HG02678 (cell line): ENCODE measurements at regions not wholly inside any gene's neighbourhood (a gene's known extent, or its start where the extent isn't known, plus 50 kb on each side); places are given as distances from the start of the nearest gene placed in this dataset.

Experiments
- ATAC-seq: cut with Tn5 transposase; IDR thresholded peaks from one replicate; pipeline ENCODE4 v1.9.1; 2021; ENCODE audit warnings: mild to moderate bottlenecking, moderate library complexity; ENCODE audit not compliant: unreplicated experiment

DNA sequence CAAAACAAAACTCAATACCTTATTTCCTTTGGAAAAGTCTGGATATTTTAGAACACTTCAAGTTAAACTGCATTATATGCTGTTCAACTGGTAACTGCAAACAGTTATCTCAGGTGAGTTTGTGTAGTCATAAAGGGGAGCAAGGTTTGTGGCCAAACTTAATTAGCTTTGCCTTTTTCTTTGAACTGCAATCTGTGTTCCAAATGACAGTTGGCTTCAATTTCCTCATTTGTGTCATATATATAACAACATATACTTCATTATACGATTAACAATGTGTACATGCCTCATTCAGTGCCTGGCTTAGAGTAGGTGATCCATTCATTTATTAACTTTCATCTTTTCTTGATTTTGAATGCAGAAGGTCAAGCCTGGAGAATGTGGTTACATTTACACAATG is 55.8 kb downstream of the KCNE4 start:
- no peak for ATAC-seq

DNA sequence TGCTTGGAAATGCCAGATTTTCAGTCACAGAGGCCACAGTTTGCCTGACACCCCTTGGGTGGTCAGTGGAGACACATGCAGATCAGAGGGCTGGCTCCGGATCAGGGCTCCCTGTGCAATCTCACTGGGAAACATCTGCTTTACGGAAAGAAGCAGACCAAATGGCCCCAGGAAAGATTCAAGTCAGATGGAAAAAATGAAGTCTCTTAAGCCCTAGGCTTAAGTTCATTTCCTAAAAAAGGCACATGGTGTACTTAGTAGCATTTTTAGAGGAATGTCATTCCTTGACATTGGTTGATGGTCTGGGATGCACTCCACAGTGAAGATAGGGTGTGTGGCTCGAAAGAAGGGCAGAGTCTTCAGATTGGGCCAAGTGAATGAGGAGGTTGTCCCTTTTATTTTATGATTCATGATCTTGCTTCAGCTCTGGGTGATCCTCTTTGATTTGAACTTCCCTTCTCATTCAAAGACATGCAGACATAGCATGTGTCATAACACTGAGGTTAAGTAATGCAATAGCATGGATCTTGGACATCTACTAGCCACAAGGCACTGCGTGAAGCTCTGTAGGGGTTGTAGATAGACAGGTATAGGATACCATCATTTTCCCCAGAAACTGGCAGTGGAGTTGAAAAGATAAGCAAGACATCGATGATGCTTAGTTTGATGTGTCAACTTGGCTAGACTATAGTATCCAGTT is 56.5 kb downstream of the KCNE4 start:
- no peak for ATAC-seq

DNA sequence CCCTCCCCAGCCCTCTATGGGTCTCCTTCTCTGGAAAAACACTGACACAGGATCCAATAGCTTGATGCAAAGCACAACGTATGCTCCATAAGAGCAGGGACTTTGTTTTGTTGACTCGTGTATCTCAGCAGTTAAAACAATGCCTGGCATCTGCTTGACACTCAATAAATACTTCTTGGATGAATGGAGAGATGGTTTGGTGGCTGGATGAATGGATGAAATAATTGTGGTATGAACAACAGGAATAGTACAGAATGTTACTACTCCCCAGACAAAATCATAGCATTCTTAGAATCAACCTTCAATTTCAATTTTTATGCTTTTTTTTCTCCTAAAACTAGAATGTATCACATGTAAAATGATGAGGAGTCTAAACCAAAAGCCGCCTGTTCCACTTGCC is 57.4 kb downstream of the KCNE4 start:
- no peak for ATAC-seq

DNA sequence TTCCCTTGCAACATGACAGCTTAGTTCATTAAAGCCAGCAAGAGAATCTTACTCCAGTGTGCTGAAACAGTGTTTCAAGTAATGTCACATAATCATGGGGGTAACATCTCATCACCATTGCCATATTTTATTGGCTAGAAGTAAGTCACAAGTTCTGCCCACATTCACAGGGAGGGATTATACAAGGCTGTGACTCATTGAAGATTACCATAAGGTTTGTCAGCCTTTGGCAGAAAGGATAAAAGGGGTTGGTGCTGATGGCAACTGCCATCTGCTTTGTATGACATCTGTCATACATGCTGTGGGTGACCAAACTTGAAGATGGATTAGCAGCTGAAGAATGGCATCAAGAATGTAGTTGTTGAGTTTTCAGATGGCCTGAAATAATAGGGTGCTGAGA is 61.2 kb downstream of the KCNE4 start:
- ATAC-seq, result no peak

DNA sequence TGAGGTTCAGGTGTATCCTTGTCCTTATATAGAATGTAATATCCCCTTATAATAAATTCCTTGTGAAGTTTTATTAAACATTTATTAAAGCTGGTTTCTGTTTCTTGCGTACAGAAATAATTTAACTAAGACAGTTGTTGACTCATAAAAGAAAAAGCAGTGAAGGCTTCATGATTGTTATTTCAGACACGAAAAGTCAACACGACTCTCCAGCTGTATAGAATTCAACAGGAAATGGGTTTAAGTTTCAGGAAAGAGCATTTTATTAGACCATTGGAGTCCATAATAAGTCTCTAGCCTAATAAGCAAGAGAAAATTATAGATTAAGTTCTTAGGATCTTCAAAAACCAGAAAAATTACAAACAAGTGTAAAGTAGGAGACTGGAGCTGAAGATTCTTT is 62.2 kb downstream of the KCNE4 start:
- ATAC-seq, result no peak

DNA sequence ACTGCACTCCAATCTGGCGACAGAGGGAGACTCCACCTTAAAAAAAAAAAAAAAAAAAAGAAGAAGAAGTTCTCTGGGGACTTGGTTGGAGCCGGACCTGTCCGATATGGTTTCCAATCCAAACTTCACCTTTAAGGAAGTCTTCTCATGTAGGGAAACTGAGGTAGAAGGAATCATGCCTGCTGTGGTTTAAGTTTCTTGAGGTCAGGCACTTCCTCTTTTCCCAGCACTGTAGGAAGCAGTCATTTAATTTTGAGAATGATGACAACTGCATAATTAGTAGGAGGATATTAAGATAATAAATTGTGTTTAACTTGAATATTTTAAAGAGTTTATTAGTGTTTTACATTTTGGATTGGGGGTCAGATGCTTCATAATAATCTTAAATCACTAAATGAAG is 62.9 kb downstream of the KCNE4 start:
- no peak for ATAC-seq

DNA sequence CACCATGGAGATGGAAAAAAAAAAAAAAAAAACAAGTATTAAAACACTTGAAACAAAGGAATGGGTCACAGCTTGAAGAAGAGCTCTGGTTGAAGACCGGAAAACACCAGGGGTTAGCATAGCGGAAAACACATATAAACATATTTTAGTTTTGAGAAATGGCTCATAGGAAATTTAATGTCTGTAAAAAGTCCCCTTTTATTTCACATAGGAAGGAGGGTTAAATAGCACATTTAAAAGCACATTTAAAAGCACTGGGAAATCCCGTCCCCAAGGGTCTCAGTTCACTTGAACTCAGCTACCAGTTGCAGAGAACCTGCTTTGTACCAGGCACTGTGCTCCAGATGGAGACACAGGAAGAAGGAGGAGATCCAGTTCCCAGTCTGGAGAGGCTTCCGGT is 65.5 kb downstream of the KCNE4 start:
- ATAC-seq, result no peak

DNA sequence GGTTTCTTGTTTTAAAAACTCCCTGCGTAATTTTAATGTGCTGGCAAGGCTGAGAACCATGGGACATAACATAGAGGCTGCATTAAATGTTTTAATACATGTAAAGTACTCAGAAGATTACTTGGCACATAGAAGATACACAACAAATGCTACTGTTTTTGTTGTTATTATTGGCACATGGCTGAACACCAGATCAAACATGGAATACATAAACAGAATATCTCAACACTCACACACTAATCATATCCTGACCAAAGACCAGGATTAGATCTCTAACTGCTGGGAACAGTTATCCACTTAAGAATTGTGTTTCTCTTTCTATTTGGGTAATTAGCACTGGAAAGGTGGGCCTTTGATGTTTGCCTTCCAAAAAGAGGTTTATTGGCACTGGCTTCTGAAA is 69.3 kb downstream of the KCNE4 start:
- no peak for ATAC-seq

DNA sequence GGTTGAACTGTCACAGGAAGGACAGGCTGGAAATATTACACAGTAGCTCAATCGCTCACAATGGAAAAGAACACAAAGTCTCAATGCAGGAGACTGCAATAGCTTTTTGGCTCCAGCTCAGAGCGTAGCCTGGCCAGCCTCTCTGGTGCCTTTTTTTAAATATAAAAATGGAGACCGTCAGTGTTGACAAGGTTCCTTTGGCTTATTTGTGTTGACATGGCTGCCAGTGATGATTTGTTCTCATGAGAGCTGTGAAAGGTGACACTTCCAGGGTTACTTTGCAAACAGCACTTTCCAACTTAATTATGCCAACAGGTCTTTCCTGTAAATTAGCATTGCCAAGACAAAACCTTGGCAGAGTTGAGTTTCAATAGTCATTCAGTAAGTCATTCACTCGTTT is 70.8 kb downstream of the KCNE4 start:
- ATAC-seq, result no peak

DNA sequence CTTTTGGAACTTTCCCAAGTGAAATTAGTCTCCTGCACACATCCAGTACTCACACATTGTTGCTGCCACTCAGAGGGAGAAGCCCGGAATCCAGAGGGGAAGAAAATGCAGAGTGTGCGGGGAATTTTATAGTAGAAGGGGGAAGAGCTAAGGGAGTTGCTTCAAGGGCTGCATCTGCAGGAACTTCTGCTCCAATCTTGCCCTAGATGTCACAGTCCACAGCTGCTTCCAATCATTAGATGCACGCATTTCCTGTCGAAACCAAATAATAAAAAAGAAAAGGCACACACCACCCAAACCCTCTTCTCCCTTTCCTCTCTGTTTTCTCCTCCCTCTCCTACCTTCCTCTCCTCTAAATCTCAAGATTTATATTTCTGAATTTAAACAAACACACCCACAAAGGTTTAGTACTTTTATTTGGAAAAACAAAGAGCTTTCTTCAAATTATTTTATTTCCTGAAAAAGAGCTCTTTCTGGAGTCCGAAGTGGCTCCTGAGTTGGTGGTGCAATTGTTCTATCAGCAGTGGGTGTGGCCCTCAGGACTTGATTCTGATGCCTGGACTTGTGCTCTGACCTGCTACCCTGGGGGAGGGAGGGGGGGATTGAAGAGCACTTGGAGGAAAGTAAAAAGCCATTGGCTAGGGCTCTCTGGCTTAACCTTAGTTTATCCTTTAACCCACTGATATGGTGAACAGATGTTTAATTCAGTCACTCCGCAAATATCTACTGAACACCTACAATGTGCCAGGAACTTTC is 72.0 kb downstream of the KCNE4 start:
- ATAC-seq, result no peak

DNA sequence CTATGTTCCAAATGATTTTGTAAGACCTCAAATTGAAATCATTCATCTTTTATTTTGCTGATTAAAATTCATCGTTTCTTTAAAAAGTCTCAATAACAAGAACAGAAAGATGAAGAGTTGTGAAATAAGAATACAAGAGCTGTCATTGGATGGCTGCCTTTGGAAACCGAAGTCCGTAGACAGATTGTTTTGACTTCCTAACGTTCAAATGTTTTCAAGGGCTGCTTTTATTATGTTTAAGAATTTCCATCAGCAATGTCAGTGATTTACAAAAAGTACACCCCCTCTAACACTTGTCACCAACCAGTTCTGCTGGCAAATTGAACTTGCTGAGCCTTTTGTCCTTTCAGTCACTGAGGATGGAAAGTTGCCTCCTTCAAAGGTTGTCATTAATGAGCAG is 89.6 kb downstream of the KCNE4 start:
- no peak for ATAC-seq

DNA sequence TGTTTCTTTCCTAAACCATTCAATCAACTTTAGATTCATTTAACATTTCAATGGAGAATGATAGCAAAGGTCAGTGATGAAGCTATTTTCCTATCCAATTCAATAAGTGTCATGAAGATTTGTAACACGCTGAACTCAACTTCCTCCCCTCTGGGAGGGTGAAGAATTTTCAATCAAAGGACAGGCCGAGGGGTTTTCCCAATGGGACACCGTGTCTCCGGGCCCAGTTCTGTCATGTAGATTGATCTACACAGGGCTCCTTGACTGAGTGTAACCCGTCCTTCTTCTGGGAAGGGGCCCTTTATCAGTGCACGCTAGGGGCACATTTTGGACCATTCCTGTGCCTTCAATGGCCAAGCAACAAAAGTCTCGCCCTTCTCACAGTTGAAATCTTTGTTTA is 90.1 kb downstream of the KCNE4 start:
- ATAC-seq, result no peak

DNA sequence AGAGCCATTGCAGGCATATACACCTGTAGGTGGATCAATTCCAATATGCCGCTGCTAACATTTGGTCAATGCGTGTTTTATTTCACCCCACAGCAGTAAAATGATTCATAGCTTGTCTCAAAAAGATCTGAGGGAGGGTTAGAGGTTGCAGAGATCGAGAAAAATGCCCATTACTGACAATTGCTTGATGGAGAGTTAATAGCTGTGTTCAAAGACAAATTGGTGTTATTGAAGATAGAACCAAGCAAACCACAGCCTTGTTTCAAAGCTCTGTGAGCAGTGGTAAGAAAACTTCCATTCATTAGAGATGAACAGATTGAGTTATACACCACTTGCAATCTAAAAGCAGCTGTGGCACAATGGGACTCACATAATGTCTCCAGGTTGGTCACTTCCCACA is 95.4 kb downstream of the KCNE4 start:
- ATAC-seq, result no peak

DNA sequence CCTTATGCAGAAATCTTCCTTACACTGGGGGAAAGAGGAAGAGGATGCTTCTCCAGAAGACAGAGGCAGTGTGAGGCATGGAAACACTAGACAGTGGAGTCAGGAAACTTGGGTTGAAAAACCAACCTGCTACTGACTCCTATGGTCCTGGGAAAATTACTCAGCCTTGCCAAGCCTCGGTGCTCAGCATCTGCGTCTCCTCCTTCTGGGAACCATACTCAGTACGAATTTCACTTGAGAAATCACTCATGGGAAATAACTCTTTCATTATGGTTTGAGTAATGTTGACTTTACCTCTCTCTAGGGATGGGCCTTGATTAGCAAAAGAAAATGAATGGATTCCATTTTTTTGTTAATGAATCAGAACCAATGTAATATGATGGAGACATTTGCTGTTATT is 96.5 kb downstream of the KCNE4 start:
- ATAC-seq, result no peak

DNA sequence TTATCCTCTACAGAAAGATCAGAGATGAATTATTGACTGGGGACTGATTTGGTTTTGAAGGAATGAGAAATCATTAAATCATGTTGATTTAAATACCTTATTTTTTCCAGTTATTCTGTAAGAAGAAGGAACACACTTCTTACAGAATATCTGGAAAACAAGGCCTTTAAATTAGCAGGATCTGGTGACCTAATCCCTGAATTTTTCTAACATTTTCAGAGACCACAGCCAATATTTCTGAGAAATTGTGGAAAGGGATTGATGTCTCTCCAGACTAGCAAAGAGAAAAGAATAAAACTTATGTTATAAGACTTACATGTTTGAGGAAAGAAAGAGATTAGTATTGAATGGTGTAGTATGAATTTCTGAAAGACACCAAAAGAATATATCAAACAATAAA is 104.0 kb downstream of the KCNE4 start:
- no peak for ATAC-seq

DNA sequence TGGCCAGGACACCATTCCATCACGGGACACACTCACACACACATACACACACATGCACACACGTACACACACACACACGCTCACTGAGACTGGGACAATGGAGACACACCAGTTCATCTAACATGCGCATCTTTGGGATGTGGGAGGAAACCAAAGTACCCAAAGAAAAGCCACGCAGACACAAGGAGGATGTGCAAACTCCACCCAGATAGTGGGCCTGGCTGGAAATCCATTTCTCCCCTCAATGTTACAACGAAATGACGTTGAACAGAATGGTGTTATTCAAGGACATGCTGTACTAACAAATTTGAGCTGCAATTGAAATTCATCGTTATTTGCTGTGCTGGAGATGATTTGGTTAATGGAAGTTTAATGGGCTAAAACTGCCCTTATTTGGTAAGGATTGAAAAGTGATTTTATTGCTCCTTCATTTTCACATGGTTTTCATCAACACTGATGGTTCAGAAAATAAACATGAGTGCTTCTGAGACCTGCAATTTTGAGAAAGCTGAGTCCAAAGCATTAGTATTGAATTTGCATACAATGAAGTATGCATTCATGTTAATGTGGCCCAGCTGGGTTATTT is 110.0 kb downstream of the KCNE4 start:
- no peak for ATAC-seq

DNA sequence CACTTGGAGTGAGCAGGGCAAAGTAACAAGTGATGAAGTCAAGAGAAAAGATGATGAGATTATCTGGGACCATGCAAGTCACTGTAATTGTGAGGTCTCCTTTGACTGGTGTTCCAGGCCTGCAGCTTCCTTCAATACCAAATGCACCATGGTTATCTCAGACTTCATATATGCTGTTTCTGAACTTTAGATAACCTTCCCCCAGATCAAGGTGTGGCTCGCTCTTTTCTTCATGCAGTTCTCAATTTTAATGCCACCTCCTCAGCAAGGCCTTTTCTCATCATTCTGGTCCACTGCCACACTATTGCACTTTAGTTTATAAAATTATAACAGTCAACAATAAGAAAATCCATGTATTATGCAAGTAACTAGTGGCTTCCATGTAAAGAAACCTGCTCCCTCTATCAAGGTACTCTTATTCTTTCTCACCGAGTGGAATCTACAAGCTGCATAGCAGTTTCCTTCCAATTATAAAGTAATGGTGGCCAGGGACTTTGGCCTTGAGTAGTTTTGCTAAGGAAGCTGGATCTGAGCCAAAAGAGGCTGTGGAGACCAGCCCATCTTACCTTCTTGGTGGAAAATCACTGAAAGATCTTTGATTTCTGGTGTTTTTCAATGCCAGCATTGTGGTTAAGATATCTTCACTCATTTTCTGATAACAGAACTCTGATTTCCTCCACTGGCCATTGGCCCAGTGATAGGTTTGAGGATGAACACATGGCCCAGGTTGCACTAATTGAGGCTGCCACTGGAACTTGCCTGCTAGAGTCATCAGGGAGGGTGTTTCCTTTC is 113.6 kb downstream of the KCNE4 start:
- no peak for ATAC-seq

DNA sequence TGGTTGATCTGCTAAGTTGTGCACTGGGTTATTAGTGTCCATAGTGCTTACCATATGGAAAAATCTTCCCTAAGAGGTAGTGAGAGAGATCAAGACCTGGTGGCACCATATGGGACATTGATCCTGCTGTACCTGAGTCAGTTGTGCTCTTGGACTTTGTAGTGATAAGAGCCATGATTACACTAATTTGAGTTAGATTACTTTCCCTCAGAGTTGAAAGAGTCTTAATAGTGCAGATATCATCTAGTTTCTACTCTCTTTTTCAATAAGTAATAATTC is 114.2 kb downstream of the KCNE4 start:
- no peak for ATAC-seq

DNA sequence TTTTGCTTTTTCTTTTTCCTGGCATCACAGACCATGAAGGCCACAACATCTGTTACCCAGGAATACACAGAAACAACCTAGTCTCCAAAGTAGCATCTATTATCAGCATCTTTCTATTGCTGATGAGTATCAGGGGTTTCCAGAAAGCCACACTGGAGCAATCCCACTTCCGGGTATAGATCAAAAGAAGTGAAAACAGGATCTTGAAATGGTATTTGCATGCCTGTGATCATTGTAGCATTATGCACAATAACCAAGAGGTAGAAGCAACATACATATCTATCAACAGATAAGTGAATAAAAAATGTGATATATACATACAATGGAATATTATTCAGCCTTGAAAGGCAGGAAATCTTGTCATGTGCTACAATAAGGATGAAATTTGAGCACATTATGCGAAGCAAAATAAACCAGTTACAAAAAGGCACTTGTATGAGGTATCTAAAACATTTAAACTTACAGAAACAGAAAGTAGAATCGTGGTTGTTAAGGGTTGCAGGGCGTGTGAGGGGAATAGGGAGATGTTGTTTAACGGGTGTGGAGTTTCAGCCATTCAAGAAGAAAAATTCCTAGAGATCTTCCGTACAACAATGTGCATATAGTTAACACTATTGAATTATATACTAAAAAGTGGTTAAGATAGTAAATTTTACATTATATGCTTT is 115.1 kb downstream of the KCNE4 start:
- peak; percentile 55 for ATAC-seq

DNA sequence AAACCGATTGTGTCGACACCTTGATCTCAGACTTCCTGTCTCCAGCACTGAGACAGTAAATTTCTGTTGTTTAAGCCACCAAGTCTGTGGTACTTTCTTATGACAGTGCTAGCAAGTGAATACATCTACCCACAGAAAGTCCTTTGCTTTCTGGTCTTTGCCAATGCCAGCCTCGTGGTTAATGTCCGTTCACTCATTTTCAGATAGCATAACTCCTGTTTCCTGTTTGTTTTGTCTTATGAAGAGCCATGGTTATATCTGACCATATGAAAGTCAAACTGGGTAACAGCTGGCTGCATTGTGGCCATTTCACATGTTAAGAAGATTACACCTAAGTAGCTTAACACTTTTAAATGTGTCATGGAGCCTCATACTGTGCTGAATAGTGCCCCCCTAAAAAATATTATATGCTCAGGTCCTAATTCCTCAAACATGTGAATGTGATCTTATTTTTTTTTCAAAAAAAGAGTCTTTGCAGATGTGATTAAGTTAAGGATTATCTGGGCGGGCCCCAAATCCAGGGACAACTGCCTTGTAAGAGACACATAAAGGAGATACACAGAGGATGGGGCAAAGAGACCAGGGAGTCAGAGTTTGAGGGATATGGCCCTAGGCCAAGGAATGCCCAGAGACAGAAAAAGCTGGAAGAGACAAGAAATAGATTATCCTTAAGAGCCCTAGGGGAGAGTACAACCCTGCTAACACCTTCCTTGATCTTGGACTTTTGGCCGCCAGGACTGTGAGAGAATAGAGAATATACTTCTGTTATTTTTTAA is 118.0 kb downstream of the KCNE4 start:
- peak; percentile 43 for ATAC-seq

DNA sequence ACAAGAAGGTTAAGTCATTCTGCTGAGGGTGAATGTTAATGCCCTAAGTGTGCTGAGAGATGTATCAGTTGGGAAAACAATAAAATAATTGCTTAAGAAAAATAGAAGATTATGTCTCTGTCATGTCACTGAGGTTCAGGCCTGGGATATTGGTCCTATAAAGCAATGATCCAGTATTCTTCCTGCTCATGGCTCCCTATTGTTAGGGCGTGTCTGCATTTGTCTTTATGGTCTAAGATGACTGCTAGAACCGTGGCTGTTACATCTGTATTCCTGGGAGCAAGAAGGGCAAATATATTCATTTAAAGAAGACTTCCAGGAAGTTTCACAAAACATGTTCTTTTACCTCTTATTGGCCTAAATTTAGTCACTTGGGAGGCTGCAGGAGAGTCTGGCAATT is 125.0 kb downstream of the KCNE4 start:
- ATAC-seq, result no peak
